ENCODE measurements at regions not wholly inside any gene's neighbourhood (a gene's known extent, or its start where the extent isn't known, plus 50 kb on each side); places are given as distances from the start of the nearest gene placed in this dataset.

GRCh38 chr11:32531528-32531927 is 52.1 kb upstream of the EIF3M start:
- ChIA-PET CTCF (no interaction called here), POLR2A (no interaction called here)
- no peak for DNase-seq
- Mint-ChIP-seq H3K27me3 (peaks cover 5% of the 10 kb centered on the region), H3K36me3 (no peaks in the 10 kb centered on the region), H3K4me1 (ENCODE audit: low read depth) (no peaks in the 10 kb centered on the region), H3K9me3 (no peaks in the 10 kb centered on the region), H3K4me3 (no peak overlapping the region), H3K27ac (no peak overlapping the region)
- intact Hi-C loops (cut with micrococcal nuclease) = no loop called here

- DNase-seq = no peak
- H3K9me3 Mint-ChIP-seq = no peaks in the 10 kb centered on the region
- intact Hi-C loops (cut with micrococcal nuclease) = no loop called here
- peaks cover 7% of the 10 kb centered on the region for H3K27me3 Mint-ChIP-seq
- H3K27ac Mint-ChIP-seq = no peak overlapping the region
- H3K4me3 Mint-ChIP-seq = no peak overlapping the region
- no peaks in the 10 kb centered on the region for H3K36me3 Mint-ChIP-seq
- POLR2A ChIA-PET = no interaction called here
- no peaks in the 10 kb centered on the region for H3K4me1 Mint-ChIP-seq (ENCODE audit: low read depth)
- CTCF ChIA-PET = no interaction called here
These were observed 53.5 kb upstream of the EIF3M start for GRCh38 chr11:32529994-32530588.

- Mint-ChIP-seq H3K27ac (no peak overlapping the region), H3K9me3 (peaks cover 4% of the 10 kb centered on the region), H3K36me3 (no peaks in the 10 kb centered on the region), H3K4me3 (no peak overlapping the region), H3K4me1 (ENCODE audit: low read depth) (no peaks in the 10 kb centered on the region), H3K27me3 (peaks cover 7% of the 10 kb centered on the region)
- intact Hi-C loops (cut with micrococcal nuclease) = no loop called here
- ChIA-PET POLR2A (no interaction called here), CTCF (no interaction called here)
- no peak for DNase-seq
These were observed 56.1 kb upstream of the EIF3M start for GRCh38 chr11:32527261-32528175.

GRCh38 chr11:32526760-32527159 is 56.9 kb upstream of the EIF3M start:
- CTCF ChIA-PET = no interaction called here
- H3K27me3 Mint-ChIP-seq = peaks cover 7% of the 10 kb centered on the region
- POLR2A ChIA-PET = interaction anchor here (0.6 kb wide), 1 partner anchor 543 kb away, joined by 3 read pairs; no protein-coding TSS in a partner anchor
- DNase-seq = no peak
- no peaks in the 10 kb centered on the region for H3K4me1 Mint-ChIP-seq (ENCODE audit: low read depth)
- H3K9me3 Mint-ChIP-seq = peaks cover 4% of the 10 kb centered on the region
- no peaks in the 10 kb centered on the region for H3K36me3 Mint-ChIP-seq
- no peak overlapping the region for H3K4me3 Mint-ChIP-seq
- H3K27ac Mint-ChIP-seq = no peak overlapping the region
- intact Hi-C loops (cut with micrococcal nuclease) = no loop called here

GRCh38 chr11:32511926-32512325 is 71.7 kb upstream of the EIF3M start:
- ChIA-PET POLR2A (no interaction called here), CTCF (interaction anchor here (0.6 kb wide), 1 partner anchor 556 kb away, joined by 3 read pairs; no protein-coding TSS in a partner anchor)
- Mint-ChIP-seq H3K4me1 (ENCODE audit: low read depth) (no peaks in the 10 kb centered on the region), H3K27ac (no peak overlapping the region), H3K27me3 (peaks cover 11% of the 10 kb centered on the region), H3K9me3 (peaks cover 2% of the 10 kb centered on the region), H3K4me3 (no peak overlapping the region), H3K36me3 (no peaks in the 10 kb centered on the region)
- intact Hi-C loops (cut with micrococcal nuclease) = no loop called here
- no peak for DNase-seq

- POLR2A ChIA-PET = no interaction called here
- no peak for DNase-seq
- intact Hi-C loops (cut with micrococcal nuclease) = no loop called here
- Mint-ChIP-seq H3K4me3 (no peak overlapping the region), H3K27me3 (peaks cover 9% of the 10 kb centered on the region), H3K4me1 (ENCODE audit: low read depth) (no peaks in the 10 kb centered on the region), H3K9me3 (no peaks in the 10 kb centered on the region), H3K36me3 (no peaks in the 10 kb centered on the region), H3K27ac (no peak overlapping the region)
- CTCF ChIA-PET = no interaction called here
These were observed 73.6 kb upstream of the EIF3M start for GRCh38 chr11:32510039-32510438.

GRCh38 chr11:32508780-32509179 is 73.4 kb upstream of the WT1 start:
- H3K4me1 Mint-ChIP-seq (ENCODE audit: low read depth) = no peaks in the 10 kb centered on the region
- no peak for DNase-seq
- POLR2A ChIA-PET = no interaction called here
- CTCF ChIA-PET = no interaction called here
- peaks cover 7% of the 10 kb centered on the region for H3K27me3 Mint-ChIP-seq
- no peak overlapping the region for H3K27ac Mint-ChIP-seq
- no peaks in the 10 kb centered on the region for H3K9me3 Mint-ChIP-seq
- no peak overlapping the region for H3K4me3 Mint-ChIP-seq
- no peaks in the 10 kb centered on the region for H3K36me3 Mint-ChIP-seq
- intact Hi-C loops (cut with micrococcal nuclease) = no loop called here

- Mint-ChIP-seq H3K36me3 (no peaks in the 10 kb centered on the region), H3K27me3 (peaks cover 5% of the 10 kb centered on the region), H3K4me1 (ENCODE audit: low read depth) (no peaks in the 10 kb centered on the region), H3K9me3 (no peaks in the 10 kb centered on the region), H3K4me3 (no peak overlapping the region), H3K27ac (no peak overlapping the region)
- CTCF ChIA-PET = no interaction called here
- POLR2A ChIA-PET = no interaction called here
- no peak for DNase-seq
- intact Hi-C loops (cut with micrococcal nuclease) = no loop called here
These were observed 64.7 kb upstream of the WT1 start for GRCh38 chr11:32500001-32500400.

- no peaks in the 10 kb centered on the region for H3K4me1 Mint-ChIP-seq (ENCODE audit: low read depth)
- H3K9me3 Mint-ChIP-seq = no peaks in the 10 kb centered on the region
- H3K36me3 Mint-ChIP-seq = no peaks in the 10 kb centered on the region
- CTCF ChIA-PET = no interaction called here
- intact Hi-C loops (cut with micrococcal nuclease) = no loop called here
- H3K27me3 Mint-ChIP-seq = peaks cover 8% of the 10 kb centered on the region
- POLR2A ChIA-PET = no interaction called here
- H3K27ac Mint-ChIP-seq = no peak overlapping the region
- no peak for DNase-seq
- H3K4me3 Mint-ChIP-seq = no peak overlapping the region
These were observed 62.6 kb upstream of the WT1 start for GRCh38 chr11:32497951-32498350.

GRCh38 chr11:32494629-32495028 is 59.3 kb upstream of the WT1 start:
- Mint-ChIP-seq H3K4me1 (ENCODE audit: low read depth) (no peaks in the 10 kb centered on the region), H3K27me3 (peaks cover 12% of the 10 kb centered on the region), H3K36me3 (no peaks in the 10 kb centered on the region), H3K4me3 (no peak overlapping the region), H3K27ac (no peak overlapping the region), H3K9me3 (no peaks in the 10 kb centered on the region)
- ChIA-PET POLR2A (no interaction called here), CTCF (no interaction called here)
- intact Hi-C loops (cut with micrococcal nuclease) = no loop called here
- DNase-seq = no peak

- no peak for DNase-seq
- H3K27me3 Mint-ChIP-seq = peaks cover 4% of the 10 kb centered on the region
- intact Hi-C loops (cut with micrococcal nuclease) = no loop called here
- no peak overlapping the region for H3K27ac Mint-ChIP-seq
- POLR2A ChIA-PET = no interaction called here
- CTCF ChIA-PET = no interaction called here
- H3K4me3 Mint-ChIP-seq = no peak overlapping the region
- H3K4me1 Mint-ChIP-seq (ENCODE audit: low read depth) = no peaks in the 10 kb centered on the region
- no peaks in the 10 kb centered on the region for H3K9me3 Mint-ChIP-seq
- H3K36me3 Mint-ChIP-seq = no peaks in the 10 kb centered on the region
These were observed 54.1 kb upstream of the WT1 start for GRCh38 chr11:32489464-32489863.

- H3K4me3 Mint-ChIP-seq = no peak overlapping the region
- H3K27ac Mint-ChIP-seq = no peak overlapping the region
- no peaks in the 10 kb centered on the region for H3K4me1 Mint-ChIP-seq (ENCODE audit: low read depth)
These were observed 51.9 kb upstream of the WT1 start for GRCh38 chr11:32487270-32487669.

GRCh38 chr11:32485733-32486132 is 50.4 kb upstream of the WT1 start:
- Mint-ChIP-seq H3K4me3 (no peak overlapping the region), H3K4me1 (ENCODE audit: low read depth) (no peaks in the 10 kb centered on the region), H3K9me3 (no peaks in the 10 kb centered on the region), H3K36me3 (no peaks in the 10 kb centered on the region), H3K27me3 (no peaks in the 10 kb centered on the region), H3K27ac (no peak overlapping the region)
- POLR2A ChIA-PET = no interaction called here
- CTCF ChIA-PET = no interaction called here
- intact Hi-C loops (cut with micrococcal nuclease) = no loop called here
- DNase-seq = no peak

More at GRCh38 chr11:32487270-32487669, 51.9 kb upstream of the WT1 start:
- DNase-seq = no peak
- H3K36me3 Mint-ChIP-seq = no peaks in the 10 kb centered on the region
- H3K9me3 Mint-ChIP-seq = no peaks in the 10 kb centered on the region
- CTCF ChIA-PET = no interaction called here
- peaks cover 4% of the 10 kb centered on the region for H3K27me3 Mint-ChIP-seq
- intact Hi-C loops (cut with micrococcal nuclease) = no loop called here
- POLR2A ChIA-PET = no interaction called here

Data from activated CD4-positive, alpha-beta memory T cell treated with anti-CD3 and anti-CD28 coated beads for 36 hours (primary cell).